ENCODE measurements at regions not wholly inside any gene's neighbourhood (a gene's known extent, or its start where the extent isn't known, plus 50 kb on each side); places are given as distances from the start of the nearest gene placed in this dataset.

DNA sequence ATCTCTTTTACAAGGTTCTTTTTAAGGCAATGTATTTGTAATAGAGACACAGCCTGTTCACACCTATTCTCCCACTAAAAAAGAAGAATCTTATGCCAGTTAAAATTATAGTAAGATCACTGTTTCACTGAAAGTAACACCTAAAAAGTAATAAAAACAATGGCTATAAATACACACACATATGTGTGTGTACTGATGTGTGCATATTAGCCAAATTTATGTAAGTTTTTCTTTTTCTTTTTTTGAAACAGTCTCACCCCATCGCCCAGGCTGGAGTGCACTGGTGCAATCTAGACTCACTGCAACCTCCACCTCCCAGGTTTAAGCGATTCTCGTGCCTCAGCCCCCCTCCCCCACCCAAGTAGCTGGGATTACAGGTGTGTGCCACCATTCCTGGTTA, 56.8 kb upstream of the SLC30A10 start:
- peaks cover 41% of the 10 kb centered on the region for H3K36me3 ChIP-seq (ENCODE audit: insufficient read depth, low read length)
- H3K4me1 Mint-ChIP-seq (ENCODE audit: low read depth, unreplicated experiment) = no peaks in the 10 kb centered on the region
- no peaks in the 10 kb centered on the region for H3K27me3 Mint-ChIP-seq (ENCODE audit: low read depth, unreplicated experiment)
- H3K27ac Mint-ChIP-seq (ENCODE audit: unreplicated experiment) = no peak overlapping the region
- no peaks in the 10 kb centered on the region for H3K9me3 ChIP-seq (ENCODE audit: insufficient read depth, low read depth, low read length)
- no peak overlapping the region for H2AFZ ChIP-seq (ENCODE audit: low read depth, low read length)
- H3K4me2 ChIP-seq (ENCODE audit: low read length) = no peak overlapping the region
- H3K4me3 Mint-ChIP-seq (ENCODE audit: unreplicated experiment) = no peak overlapping the region
- H3K36me3 Mint-ChIP-seq (ENCODE audit: low read depth, unreplicated experiment) = peaks cover 6% of the 10 kb centered on the region
- H3K27ac ChIP-seq (ENCODE audit: low read depth, low read length) = no peak overlapping the region
- H3K4me1 ChIP-seq (ENCODE audit: insufficient read depth, low read length) = no peaks in the 10 kb centered on the region
- H3K79me2 ChIP-seq (ENCODE audit: insufficient read depth, low read length) = no peaks in the 10 kb centered on the region
- no peak for DNase-seq (ENCODE audit: low read depth)
- H3K9ac ChIP-seq (ENCODE audit: low read length) = no peak overlapping the region
- no peaks in the 10 kb centered on the region for H3K27me3 ChIP-seq (ENCODE audit: insufficient read depth, low read length)
- TF ChIP-seq EZH2 (IDR thresholded peaks at IDR 0.05; ENCODE audit: insufficient read depth, low read length) = no peak
- TF ChIP-seq, protein P1, sequence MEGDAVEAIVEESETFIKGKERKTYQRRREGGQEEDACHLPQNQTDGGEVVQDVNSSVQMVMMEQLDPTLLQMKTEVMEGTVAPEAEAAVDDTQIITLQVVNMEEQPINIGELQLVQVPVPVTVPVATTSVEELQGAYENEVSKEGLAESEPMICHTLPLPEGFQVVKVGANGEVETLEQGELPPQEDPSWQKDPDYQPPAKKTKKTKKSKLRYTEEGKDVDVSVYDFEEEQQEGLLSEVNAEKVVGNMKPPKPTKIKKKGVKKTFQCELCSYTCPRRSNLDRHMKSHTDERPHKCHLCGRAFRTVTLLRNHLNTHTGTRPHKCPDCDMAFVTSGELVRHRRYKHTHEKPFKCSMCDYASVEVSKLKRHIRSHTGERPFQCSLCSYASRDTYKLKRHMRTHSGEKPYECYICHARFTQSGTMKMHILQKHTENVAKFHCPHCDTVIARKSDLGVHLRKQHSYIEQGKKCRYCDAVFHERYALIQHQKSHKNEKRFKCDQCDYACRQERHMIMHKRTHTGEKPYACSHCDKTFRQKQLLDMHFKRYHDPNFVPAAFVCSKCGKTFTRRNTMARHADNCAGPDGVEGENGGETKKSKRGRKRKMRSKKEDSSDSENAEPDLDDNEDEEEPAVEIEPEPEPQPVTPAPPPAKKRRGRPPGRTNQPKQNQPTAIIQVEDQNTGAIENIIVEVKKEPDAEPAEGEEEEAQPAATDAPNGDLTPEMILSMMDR (IDR thresholded peaks at IDR 0.05; ENCODE audit: insufficient read depth, low read depth, low read length) = no peak
- H3K9me3 Mint-ChIP-seq (ENCODE audit: unreplicated experiment) = no peaks in the 10 kb centered on the region
- H4K20me1 ChIP-seq (ENCODE audit: insufficient read depth, low read length) = peaks cover 2% of the 10 kb centered on the region
- no peak for FAIRE-seq
- no peak overlapping the region for H3K4me3 ChIP-seq (ENCODE audit: insufficient read depth, low read depth, low read length)

All from astrocyte (in vitro differentiated cells and primary cell).